ENCODE measurements at regions not wholly inside any gene's neighbourhood (a gene's known extent, or its start where the extent isn't known, plus 50 kb on each side); places are given as distances from the start of the nearest gene placed in this dataset.

GRCh38 chr15:95021816-95022215, 790.5 kb downstream of the MCTP2 start:
- intact Hi-C loops (cut with DNase I) = no loop called here
- peaks cover 11% of the 10 kb centered on the region for H3K4me1 ChIP-seq
- ATAC-seq = no peak
- H3K4me3 ChIP-seq = no peak overlapping the region
- DNase-seq = no peak
- H3K36me3 ChIP-seq = no peaks in the 10 kb centered on the region
- no peak overlapping the region for H3K27ac ChIP-seq
- no peak for TF ChIP-seq CTCF (IDR thresholded peaks at IDR 0.05)
- no peaks in the 10 kb centered on the region for H3K9me3 ChIP-seq
- no peaks in the 10 kb centered on the region for H3K27me3 ChIP-seq (ENCODE audit: low read depth)

- Histone ChIP-seq H3K27me3 (ENCODE audit: low read depth) (no peaks in the 10 kb centered on the region), H3K4me3 (no peak overlapping the region), H3K9me3 (no peaks in the 10 kb centered on the region), H3K4me1 (peaks cover 1% of the 10 kb centered on the region), H3K27ac (no peak overlapping the region), H3K36me3 (no peaks in the 10 kb centered on the region)
- TF ChIP-seq CTCF (IDR thresholded peaks at IDR 0.05) = peak; percentile 29
- DNase-seq (no peak), ATAC-seq (no peak)
- intact Hi-C loops (cut with DNase I) = no loop called here
Observed at GRCh38 chr15:95024351-95024750, 793.0 kb downstream of the MCTP2 start.

- no peaks in the 10 kb centered on the region for H3K27me3 ChIP-seq (ENCODE audit: low read depth)
- no peak for ATAC-seq
- intact Hi-C loops (cut with DNase I) = no loop called here
- H3K4me3 ChIP-seq = no peak overlapping the region
- H3K36me3 ChIP-seq = no peaks in the 10 kb centered on the region
- no peaks in the 10 kb centered on the region for H3K4me1 ChIP-seq
- peak; percentile 57 for TF ChIP-seq CTCF (IDR thresholded peaks at IDR 0.05)
- H3K27ac ChIP-seq = no peak overlapping the region
- H3K9me3 ChIP-seq = no peaks in the 10 kb centered on the region
- no peak for DNase-seq
Observed at GRCh38 chr15:95025924-95026728, 794.8 kb downstream of the MCTP2 start.

GRCh38 chr15:95027981-95028380, 796.6 kb downstream of the MCTP2 start:
- no peak for TF ChIP-seq CTCF (IDR thresholded peaks at IDR 0.05)
- H3K36me3 ChIP-seq = no peaks in the 10 kb centered on the region

GRCh38 chr15:95032156-95032555, 800.8 kb downstream of the MCTP2 start:
- intact Hi-C loops (cut with DNase I) = no loop called here
- Histone ChIP-seq H3K27ac (no peak overlapping the region), H3K4me1 (no peaks in the 10 kb centered on the region), H3K9me3 (no peaks in the 10 kb centered on the region), H3K4me3 (no peak overlapping the region), H3K27me3 (ENCODE audit: low read depth) (no peaks in the 10 kb centered on the region), H3K36me3 (no peaks in the 10 kb centered on the region)
- no peak for ATAC-seq
- no peak for TF ChIP-seq CTCF (IDR thresholded peaks at IDR 0.05)
- DNase-seq = no peak

More at GRCh38 chr15:95027981-95028380, 796.6 kb downstream of the MCTP2 start:
- H3K4me1 ChIP-seq = no peaks in the 10 kb centered on the region
- H3K27ac ChIP-seq = no peak overlapping the region
- no peak overlapping the region for H3K4me3 ChIP-seq
- ATAC-seq (no peak), DNase-seq (no peak)
- intact Hi-C loops (cut with DNase I) = no loop called here
- no peaks in the 10 kb centered on the region for H3K27me3 ChIP-seq (ENCODE audit: low read depth)
- H3K9me3 ChIP-seq = no peaks in the 10 kb centered on the region

Data from lower lobe of right lung (tissue), 2 donors.